OCI-LY1 (cell line): ENCODE measurements at regions not wholly inside any gene's neighbourhood (a gene's known extent, or its start where the extent isn't known, plus 50 kb on each side); places are given as distances from the start of the nearest gene placed in this dataset.

Experiments used
- EZH2 ChIP-seq: fragments of 200-600 bp; sonication (generic), shearing (Covaris generic); IDR thresholded peaks from 2 replicates; pipeline ENCODE4 v1.8.0; 2017; ENCODE audit warnings: borderline replicate concordance, mixed run types, mild to moderate bottlenecking, antibody characterized with exemption, low read length, moderate library complexity, mixed read lengths
- TF ChIP-seq, protein P1 (sequence below): fragments of 200-600 bp; sonication (generic), shearing (Covaris generic); IDR thresholded peaks from 2 replicates; pipeline ENCODE4 v1.5.1; 2017; ENCODE audit warnings: mild to moderate bottlenecking, antibody characterized with exemption, low read length, moderate library complexity, mixed read lengths

DNA sequence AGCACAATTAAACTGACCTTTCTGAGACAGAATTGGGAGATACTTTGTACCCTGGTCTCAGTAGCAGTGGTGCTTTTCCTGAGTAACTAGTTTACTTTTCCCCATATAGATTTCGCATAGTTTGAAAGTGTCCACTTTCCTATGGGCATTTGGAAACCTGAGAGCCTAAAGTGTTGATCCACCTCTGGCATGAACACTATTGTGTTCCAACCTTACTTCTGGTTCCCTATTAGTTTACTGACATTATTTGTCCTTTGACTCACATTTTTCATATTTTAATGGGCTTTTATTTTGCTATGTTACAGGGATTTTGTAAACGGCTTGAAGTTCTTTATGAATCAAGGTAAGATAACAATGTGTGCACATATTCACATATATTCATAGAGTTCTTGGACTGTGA, 103.7 kb downstream of the CBLL2 start:
- TF ChIP-seq, protein P1, sequence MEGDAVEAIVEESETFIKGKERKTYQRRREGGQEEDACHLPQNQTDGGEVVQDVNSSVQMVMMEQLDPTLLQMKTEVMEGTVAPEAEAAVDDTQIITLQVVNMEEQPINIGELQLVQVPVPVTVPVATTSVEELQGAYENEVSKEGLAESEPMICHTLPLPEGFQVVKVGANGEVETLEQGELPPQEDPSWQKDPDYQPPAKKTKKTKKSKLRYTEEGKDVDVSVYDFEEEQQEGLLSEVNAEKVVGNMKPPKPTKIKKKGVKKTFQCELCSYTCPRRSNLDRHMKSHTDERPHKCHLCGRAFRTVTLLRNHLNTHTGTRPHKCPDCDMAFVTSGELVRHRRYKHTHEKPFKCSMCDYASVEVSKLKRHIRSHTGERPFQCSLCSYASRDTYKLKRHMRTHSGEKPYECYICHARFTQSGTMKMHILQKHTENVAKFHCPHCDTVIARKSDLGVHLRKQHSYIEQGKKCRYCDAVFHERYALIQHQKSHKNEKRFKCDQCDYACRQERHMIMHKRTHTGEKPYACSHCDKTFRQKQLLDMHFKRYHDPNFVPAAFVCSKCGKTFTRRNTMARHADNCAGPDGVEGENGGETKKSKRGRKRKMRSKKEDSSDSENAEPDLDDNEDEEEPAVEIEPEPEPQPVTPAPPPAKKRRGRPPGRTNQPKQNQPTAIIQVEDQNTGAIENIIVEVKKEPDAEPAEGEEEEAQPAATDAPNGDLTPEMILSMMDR = no peak
- TF ChIP-seq EZH2 = no peak
